ENCODE measurements at regions not wholly inside any gene's neighbourhood (a gene's known extent, or its start where the extent isn't known, plus 50 kb on each side); places are given as distances from the start of the nearest gene placed in this dataset.

DNA sequence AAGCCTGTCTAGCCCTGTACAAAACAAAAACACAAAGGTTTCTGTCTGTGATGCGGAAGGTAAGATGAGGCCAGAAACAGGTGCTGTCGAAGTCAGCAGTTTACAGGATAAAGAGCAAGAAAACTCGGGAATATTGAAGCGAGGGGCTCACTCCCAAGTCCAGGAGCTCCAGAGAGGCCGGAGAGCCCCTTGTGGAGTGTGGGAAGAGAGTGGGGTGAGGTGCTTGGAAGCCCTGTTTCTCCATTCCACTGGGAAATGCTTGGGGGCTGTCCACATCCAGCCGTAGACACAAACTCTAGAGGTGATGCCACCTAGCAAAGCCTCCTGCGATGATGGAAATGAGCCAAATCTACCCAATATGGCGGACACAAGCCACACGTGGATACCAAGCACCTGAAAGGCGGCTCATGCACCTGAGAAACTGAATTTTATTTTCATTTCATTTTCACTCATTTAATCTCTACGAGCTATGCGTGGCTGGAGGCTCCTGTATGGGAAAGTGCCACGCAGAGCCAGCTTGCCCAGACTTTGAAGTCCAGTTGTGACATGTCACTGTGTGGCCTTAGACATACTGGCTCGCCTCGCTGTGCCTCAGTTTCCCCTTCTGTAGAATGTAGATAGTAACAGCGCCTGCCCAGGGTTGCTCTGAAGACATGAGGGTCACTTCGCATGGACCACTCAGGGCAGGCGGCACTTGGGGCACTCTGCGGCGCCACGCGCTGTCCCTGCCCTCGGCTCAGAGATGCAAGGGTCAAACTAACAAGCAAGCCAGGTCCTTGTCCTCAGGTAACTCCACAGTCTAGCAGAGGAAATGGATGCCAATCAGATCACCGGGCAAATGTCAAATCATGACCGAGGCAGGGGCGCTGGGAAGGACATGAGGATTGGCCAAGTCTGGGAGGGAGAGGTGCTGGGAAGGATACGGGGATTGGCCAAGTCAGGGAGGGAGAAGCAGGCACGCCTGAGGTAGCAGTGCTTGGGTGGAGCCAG is 684.7 kb downstream of the TBC1D22A start:
- DNase-seq (ENCODE audit: low spot score): no peak

GRCh38 chr22:47446331-47446730 is 683.9 kb downstream of the TBC1D22A start:
- no peak for DNase-seq (ENCODE audit: low spot score)

DNA sequence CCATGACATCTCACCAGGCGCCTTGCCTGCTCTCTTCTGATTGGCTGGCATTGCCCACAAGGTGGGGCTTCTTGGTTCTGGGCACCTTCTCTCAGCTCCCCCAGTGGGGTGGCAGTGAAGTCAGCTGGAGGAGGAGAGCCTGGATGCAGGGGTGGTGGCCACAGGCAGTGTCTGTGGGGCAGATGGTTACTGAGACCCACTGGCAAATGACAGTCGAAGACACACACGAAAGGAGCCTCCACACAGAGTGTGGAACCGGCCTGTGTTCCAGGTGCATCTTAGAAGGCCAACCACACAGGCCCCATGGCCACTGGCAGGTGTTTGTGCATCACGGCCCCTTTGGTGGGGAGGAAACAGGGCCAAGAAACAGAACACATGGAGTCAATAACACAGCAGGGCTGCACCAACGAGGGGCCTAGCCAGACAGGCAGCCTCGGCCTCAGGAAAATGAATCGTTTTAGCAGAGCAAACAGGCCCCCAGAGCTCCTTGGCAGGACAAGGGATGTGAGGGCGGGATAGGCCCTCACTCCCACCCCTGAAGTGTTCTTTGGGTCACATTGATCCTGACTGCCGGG is 683.4 kb downstream of the TBC1D22A start:
- no peak for DNase-seq (ENCODE audit: low spot score)

- DNase-seq (ENCODE audit: low spot score): no peak
Observed at GRCh38 chr22:47445212-47445611, 682.8 kb downstream of the TBC1D22A start.

- no peak for DNase-seq (ENCODE audit: low spot score)
Observed at GRCh38 chr22:47444746-47445065, 682.3 kb downstream of the TBC1D22A start.

- DNase-seq (ENCODE audit: low spot score): no peak
Observed at GRCh38 chr22:47443836-47444745, 681.6 kb downstream of the TBC1D22A start.

DNA sequence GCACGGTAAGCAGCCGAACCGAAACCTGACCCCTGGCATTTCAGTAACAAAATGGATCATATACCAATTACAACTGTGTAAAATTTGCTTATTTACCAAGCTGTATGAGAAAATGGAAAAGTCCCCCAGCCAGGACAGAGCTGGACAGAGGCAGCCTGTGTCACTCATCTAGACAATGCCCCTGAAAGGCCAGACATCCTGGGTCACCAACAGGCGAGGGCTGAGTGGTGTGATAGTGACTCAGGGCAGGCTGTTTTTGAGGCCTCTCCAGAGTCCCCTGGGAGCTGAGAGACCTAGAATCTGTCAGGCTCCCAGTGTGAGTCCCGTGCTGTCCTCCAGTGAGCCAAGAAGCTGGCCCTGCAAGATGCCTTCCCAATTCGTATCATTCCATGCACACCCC is 680.4 kb downstream of the TBC1D22A start:
- DNase-seq (ENCODE audit: low spot score): no peak

DNA sequence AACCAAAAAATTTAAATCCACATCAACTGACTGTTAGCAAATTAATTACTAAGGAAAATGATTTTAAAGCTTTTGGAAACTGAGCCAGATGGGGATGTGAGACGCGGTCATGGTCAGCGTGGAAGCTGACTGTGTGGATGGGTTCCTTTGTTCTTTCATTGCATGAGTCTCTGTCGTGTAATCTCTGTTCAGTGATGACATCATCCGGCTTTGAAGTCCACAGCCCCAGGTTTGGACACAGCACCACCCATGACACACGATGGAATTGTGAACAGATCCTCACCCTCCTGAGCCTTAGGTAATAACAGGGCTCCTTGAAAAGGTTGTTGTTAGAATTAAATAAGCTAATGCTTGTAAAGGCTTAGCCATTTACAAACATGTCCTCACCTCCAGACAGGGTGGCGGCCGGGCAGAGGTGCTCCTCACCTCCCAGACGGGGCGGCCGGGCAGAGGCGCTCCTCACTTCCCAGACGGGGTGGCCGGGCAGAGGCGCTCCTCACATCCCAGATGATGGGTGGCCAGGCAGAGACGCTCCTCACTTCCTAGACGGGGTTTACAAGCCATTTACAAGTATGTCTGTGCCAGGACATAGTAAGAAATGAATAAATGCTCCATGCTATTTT is 677.3 kb downstream of the TBC1D22A start:
- DNase-seq (ENCODE audit: low spot score): no peak

DNA sequence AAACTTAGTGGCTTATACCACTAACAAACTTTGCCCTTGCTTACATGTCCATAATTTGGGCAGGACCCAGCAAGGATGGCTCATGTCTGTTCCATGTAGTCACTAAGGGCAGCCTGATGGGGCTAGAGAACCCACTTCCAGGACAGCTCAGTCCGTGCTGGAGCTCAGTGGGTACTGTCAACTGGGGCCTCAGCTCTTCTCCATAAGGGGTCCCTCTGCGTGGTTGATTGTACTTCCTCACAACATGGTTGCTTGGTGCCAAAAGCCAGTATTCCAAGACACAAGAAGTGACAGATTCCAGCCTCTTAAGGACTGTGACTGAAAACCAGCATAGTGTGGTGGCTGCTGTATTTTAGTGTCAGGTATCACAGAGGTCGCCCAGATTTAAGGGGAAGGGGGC is 675.2 kb downstream of the TBC1D22A start:
- DNase-seq (ENCODE audit: low spot score): no peak

GRCh38 chr22:47437110-47437509 is 674.7 kb downstream of the TBC1D22A start:
- DNase-seq (ENCODE audit: low spot score): no peak

- DNase-seq (ENCODE audit: low spot score): no peak
Observed at GRCh38 chr22:47435826-47436225, 673.4 kb downstream of the TBC1D22A start.

DNA sequence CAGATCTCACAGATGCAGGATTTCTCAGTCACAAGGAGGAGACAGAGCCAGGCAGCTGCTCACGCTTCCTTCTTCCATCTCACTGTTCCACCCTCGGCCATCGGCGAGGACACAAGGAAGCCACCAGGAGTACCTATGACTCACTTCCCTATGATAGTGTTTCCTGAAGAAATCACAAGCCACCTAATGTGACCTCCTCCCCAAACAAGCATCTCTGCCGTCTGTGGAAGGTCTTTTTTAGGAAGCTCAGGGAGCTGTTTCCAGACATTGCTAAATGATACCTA is 672.7 kb downstream of the TBC1D22A start:
- no peak for DNase-seq (ENCODE audit: low spot score)

- DNase-seq (ENCODE audit: low spot score): no peak
Observed at GRCh38 chr22:47434336-47435203, 672.1 kb downstream of the TBC1D22A start.

DNA sequence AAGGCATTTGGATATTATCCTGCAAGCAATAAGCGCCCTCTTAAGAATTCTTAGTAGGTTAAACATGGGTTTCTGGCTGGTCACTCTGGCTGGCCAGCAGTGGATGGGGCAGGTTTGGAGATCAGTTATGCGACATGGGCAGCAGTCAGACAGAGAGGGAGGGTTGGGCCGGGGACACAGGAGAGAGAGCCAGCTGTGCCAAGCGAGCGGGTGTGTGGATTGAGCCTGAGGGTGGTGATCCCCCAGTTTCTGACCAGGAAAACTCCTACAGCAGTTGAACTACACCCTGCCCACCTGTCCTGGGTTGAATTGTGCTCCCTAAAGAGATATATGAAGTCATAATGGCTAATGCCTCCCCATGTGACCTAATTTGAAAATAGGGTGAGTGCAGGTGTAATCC is 671.2 kb downstream of the TBC1D22A start:
- DNase-seq (ENCODE audit: low spot score): no peak

DNA sequence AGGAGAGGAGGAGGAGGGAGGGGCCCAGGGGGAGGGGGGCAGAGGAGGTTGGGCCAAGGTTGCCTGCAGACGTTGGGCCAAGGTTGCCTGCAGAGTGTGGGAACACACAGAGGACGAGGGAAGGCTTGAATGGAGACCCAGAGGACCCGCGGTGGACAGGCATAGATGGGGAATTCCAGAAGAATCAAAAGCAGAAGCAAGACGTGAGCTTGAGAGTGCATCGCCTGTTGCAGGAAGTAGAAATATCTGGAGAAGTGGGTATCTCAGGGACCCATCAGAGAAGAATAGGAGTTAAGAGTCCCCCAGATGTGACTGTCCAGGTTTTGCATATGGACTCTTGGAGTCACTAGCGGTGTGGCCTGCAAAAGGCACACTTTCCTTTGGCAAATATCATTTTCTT is 670.2 kb downstream of the TBC1D22A start:
- no peak for DNase-seq (ENCODE audit: low spot score)

GRCh38 chr22:47423861-47424820 is 661.7 kb downstream of the TBC1D22A start:
- DNase-seq (ENCODE audit: low spot score): no peak

DNA sequence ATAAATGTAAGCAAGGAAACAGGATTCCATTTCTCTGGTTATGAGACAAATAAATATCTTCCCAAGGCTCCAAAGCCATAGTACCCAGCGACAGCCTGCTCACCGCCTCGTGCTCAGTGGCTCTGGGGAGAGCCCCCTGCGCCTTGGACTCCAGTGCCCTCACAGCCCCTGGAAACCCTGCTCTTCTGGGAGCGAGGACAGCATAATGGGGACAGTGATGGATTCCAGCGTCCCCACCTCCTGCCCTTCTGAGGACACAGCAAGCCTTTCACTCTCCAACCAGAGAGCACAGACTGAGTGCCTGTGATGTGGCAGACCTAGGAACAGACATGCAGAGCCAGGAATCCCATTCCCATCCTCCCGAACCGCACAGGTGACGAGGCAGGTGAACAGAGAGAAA is 660.8 kb downstream of the TBC1D22A start:
- DNase-seq (ENCODE audit: low spot score): no peak

- no peak for DNase-seq (ENCODE audit: low spot score)
Observed at GRCh38 chr22:47422736-47423135, 660.3 kb downstream of the TBC1D22A start.

DNA sequence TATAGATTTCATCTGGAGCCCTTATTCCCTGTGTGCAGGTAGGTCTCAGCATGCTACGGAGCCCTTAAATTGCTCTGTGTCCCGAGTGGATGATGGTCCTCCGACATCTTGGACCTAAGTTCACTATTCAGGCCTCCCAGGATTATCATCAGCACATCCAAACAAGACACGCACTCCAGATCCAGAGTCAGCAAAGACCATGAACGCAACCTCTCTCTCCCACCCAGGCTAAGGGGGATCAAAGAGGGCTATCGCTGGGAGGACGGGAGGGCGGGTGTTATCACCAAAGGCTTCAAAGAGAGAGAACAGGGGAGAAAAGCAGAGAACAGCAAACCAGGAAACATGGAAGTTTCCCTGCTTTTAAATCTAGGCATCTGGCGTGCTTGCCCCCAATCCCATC is 659.4 kb downstream of the TBC1D22A start:
- no peak for DNase-seq (ENCODE audit: low spot score)

- no peak for DNase-seq (ENCODE audit: low spot score)
Observed at GRCh38 chr22:47420211-47420610, 657.8 kb downstream of the TBC1D22A start.
